A673 (cell line): ENCODE measurements at regions not wholly inside any gene's neighbourhood (a gene's known extent, or its start where the extent isn't known, plus 50 kb on each side); places are given as distances from the start of the nearest gene placed in this dataset.

Experiments
- BruUV-seq: library from RNA; stranded (reverse); fragments of 400-500 nt; replicated peaks from 2 replicates; lab custom pipeline; 2021; lab: Mats Ljungman, UMichigan
- CTCF ChIA-PET: fragments of 300-600 bp; sonication (Branson Sonifier 250); formaldehyde crosslinking; loops from one replicate; lab custom pipeline; 2022; ENCODE audit warnings: antibody characterized with exemption; lab: Charles Lee
- POLR2A ChIA-PET: fragments of 300-600 bp; sonication (Branson Sonifier 250); formaldehyde crosslinking; loops from one replicate; lab custom pipeline; 2022; ENCODE audit warnings: antibody characterized with exemption; ENCODE audit not compliant: low non-redundant PET; lab: Charles Lee
- DNase-seq: peaks from one replicate; pipeline ENCODE4 v3.0.0-alpha.2; 2015; ENCODE audit warnings: low spot score
- H3K27ac ChIP-seq: fragments of 200-600 bp; sonication (generic); 2 replicates; pipeline ENCODE4 v1.5.1; 2016; ENCODE audit warnings: mixed run types, low read depth, mild to moderate bottlenecking, mixed read lengths, antibody characterized with exemption, low read length; ENCODE audit not compliant: poor library complexity, severe bottlenecking
- H3K27me3 ChIP-seq: fragments of 200-600 bp; sonication (generic); replicated peaks from 2 replicates; pipeline ENCODE4 v1.6.1; 2017; ENCODE audit warnings: mixed run types, low read depth, mild to moderate bottlenecking, mixed read lengths, antibody characterized with exemption, low read length; ENCODE audit not compliant: insufficient read depth, poor library complexity
- H3K36me3 ChIP-seq: fragments of 200-600 bp; sonication (generic); 2 replicates; pipeline ENCODE4 v1.6.1; 2016; ENCODE audit warnings: mixed run types, mild to moderate bottlenecking, mixed read lengths, antibody characterized with exemption, low read length; ENCODE audit not compliant: insufficient read depth, poor library complexity, severe bottlenecking
- H3K4me1 ChIP-seq: fragments of 200-600 bp; sonication (generic); 2 replicates; pipeline ENCODE4 v1.6.1; 2017; ENCODE audit warnings: mixed run types, mild to moderate bottlenecking, mixed read lengths, antibody characterized with exemption, low read length; ENCODE audit not compliant: insufficient read depth, poor library complexity, severe bottlenecking
- H3K4me3 ChIP-seq: fragments of 200-600 bp; sonication (generic); 2 replicates; pipeline ENCODE4 v1.5.1; 2016; ENCODE audit warnings: low read depth, mixed run types, mild to moderate bottlenecking, mixed read lengths, low read length; ENCODE audit not compliant: poor library complexity, severe bottlenecking
- H3K9me3 ChIP-seq: fragments of 200-600 bp; sonication (generic); 2 replicates; pipeline ENCODE4 v1.6.1; 2016; ENCODE audit warnings: mixed run types, low read depth, mild to moderate bottlenecking, mixed read lengths, antibody characterized with exemption, low read length; ENCODE audit not compliant: poor library complexity, severe bottlenecking
- EZH2 ChIP-seq: fragments of 200-600 bp; sonication (generic); IDR thresholded peaks from 2 replicates; pipeline ENCODE4 v1.6.1; 2017; ENCODE audit warnings: borderline replicate concordance, low read depth, mild to moderate bottlenecking, mixed read lengths, antibody characterized with exemption, low read length; ENCODE audit not compliant: poor library complexity, severe bottlenecking
- intact Hi-C: fragments of 100-400 bp; cut with micrococcal nuclease; formaldehyde crosslinking; loops from one replicate; pipeline ENCODE4 v1.10.0; 2022; ENCODE audit not compliant: unreplicated experiment
- TF ChIP-seq, protein P1 (sequence below): fragments of 300-800, 200-600 bp; sonication (generic); conservative IDR thresholded peaks from 2 replicates; pipeline ENCODE4 v1.5.1; 2017; ENCODE audit warnings: low read depth, mild to moderate bottlenecking, antibody characterized with exemption, low read length, moderate library complexity, mixed read lengths

DNA sequence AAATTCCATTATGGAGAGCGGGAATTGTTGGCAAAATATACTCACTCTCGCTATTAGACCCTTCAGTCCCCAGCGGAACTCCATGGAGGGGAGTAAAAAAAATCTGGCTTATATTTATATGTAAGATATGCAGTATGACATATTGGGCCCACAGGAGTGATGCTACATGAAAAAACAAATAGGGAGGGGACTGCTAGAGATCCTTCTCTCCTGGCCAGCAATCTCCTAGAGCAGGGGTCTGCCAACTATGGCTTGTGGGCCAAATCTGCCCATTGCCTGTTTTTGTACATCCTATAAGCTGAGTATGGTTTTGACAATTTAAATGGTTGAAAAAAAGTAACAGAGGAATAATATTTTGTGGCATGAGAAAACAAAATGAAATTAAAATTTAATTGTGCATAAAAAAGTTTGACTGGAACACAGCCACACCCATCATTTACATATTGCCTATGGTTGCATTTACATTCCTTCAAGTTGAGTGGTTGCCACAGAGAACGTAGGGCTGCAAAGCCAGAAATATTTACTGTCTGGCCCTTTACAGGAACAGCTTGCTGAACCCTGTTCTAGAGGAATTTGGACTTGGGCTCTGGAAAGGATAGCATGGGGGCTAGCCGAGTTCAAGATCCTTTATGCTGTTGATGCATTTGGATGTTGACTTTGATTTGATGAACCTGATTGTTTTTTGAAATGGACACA is 197.3 kb upstream of the CLINT1 start:
- CTCF ChIA-PET = no interaction called here
- Histone ChIP-seq H3K36me3 (no peaks in the 10 kb centered on the region), H3K9me3 (no peaks in the 10 kb centered on the region), H3K27me3 (no peaks in the 10 kb centered on the region), H3K27ac (no peak overlapping the region), H3K4me3 (no peak overlapping the region), H3K4me1 (no peaks in the 10 kb centered on the region)
- POLR2A ChIA-PET = no interaction called here
- TF ChIP-seq EZH2 = no peak
- TF ChIP-seq, protein P1, sequence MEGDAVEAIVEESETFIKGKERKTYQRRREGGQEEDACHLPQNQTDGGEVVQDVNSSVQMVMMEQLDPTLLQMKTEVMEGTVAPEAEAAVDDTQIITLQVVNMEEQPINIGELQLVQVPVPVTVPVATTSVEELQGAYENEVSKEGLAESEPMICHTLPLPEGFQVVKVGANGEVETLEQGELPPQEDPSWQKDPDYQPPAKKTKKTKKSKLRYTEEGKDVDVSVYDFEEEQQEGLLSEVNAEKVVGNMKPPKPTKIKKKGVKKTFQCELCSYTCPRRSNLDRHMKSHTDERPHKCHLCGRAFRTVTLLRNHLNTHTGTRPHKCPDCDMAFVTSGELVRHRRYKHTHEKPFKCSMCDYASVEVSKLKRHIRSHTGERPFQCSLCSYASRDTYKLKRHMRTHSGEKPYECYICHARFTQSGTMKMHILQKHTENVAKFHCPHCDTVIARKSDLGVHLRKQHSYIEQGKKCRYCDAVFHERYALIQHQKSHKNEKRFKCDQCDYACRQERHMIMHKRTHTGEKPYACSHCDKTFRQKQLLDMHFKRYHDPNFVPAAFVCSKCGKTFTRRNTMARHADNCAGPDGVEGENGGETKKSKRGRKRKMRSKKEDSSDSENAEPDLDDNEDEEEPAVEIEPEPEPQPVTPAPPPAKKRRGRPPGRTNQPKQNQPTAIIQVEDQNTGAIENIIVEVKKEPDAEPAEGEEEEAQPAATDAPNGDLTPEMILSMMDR = no peak
- no peak for DNase-seq
- intact Hi-C loops = no loop called here
- no TSS peak for BruUV-seq

DNA sequence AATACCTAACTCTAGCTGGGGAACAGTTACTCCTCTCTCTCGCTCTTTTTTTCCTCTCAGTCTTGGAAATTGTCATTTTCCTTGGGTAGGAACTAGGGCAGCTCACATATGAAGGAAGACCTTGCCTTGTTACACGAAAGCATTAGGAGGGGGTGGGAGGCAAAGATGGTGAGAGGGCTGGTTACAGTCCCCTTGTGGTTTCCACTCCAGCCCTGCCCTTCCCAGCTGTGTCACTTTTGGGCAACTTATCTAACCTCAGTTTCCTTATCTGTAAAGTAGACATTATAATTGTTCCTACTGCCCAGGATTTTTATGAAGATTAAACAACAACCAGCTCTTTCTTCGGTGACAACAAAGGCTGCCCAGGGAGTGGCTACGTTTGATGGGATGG is 196.2 kb upstream of the CLINT1 start:
- no peaks in the 10 kb centered on the region for H3K9me3 ChIP-seq
- POLR2A ChIA-PET = no interaction called here
- no peaks in the 10 kb centered on the region for H3K36me3 ChIP-seq
- intact Hi-C loops = no loop called here
- no peaks in the 10 kb centered on the region for H3K27me3 ChIP-seq
- H3K4me1 ChIP-seq = no peaks in the 10 kb centered on the region
- H3K4me3 ChIP-seq = no peak overlapping the region
- H3K27ac ChIP-seq = no peak overlapping the region
- CTCF ChIA-PET = no interaction called here
- no peak for TF ChIP-seq EZH2
- TF ChIP-seq, protein P1 = no peak
- BruUV-seq = no TSS peak
- no peak for DNase-seq

DNA sequence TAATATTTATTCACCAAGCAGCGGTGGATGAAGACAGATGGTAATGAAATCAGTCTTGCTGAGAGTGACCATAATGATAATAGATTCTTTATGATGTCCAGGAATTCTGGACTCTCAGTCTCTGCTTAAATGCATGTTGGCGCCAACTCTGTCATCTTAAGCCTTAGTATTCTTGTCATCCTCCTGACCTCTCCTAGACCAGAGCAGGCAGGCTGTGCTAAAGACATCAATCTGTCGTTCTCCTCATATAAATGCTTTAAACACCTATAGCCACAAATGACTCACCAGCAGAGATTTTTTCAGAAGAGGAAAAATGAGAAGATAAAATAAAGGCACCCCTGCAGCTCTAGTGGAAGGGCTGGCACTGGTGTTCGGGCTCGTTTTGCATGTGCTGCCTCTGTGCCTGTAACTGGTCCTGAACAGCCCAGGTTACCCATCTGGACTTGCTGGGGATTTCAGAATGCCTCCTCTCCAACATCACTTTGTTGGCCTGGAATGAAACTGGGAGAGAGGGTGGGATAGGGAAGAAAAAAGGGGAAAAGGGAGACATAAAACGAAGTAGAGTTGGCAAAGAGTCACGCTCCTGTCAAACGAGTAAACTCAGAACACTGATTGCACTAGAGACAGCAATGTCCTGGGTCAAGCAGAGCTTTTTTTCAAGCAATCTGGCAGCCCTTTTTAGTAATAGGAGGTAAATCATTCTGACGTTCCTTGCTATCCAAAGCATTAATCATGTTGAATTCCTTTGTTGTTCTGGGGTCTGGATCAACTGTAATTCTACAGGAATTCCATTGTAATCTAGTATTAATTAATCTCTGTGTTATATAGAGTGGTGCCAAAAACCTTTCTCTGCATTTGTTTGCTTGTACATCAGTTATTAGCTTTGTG is 195.5 kb upstream of the CLINT1 start:
- no peaks in the 10 kb centered on the region for H3K36me3 ChIP-seq
- no peak overlapping the region for H3K27ac ChIP-seq
- no peaks in the 10 kb centered on the region for H3K27me3 ChIP-seq
- intact Hi-C loops = no loop called here
- no peak for DNase-seq
- POLR2A ChIA-PET = no interaction called here
- H3K9me3 ChIP-seq = no peaks in the 10 kb centered on the region
- no peaks in the 10 kb centered on the region for H3K4me1 ChIP-seq
- no peak overlapping the region for H3K4me3 ChIP-seq
- no TSS peak for BruUV-seq
- CTCF ChIA-PET = no interaction called here
- no peak for TF ChIP-seq EZH2
- TF ChIP-seq, protein P1 = no peak
